ENCODE measurements at regions not wholly inside any gene's neighbourhood (a gene's known extent, or its start where the extent isn't known, plus 50 kb on each side); places are given as distances from the start of the nearest gene placed in this dataset.

- Histone ChIP-seq H3K27me3 (ENCODE audit: low read length) (no peaks in the 10 kb centered on the region), H3K79me2 (ENCODE audit: insufficient read depth, low read length) (no peaks in the 10 kb centered on the region), H3K36me3 (ENCODE audit: low read length) (no peaks in the 10 kb centered on the region), H4K20me1 (ENCODE audit: low read depth, low read length) (no peaks in the 10 kb centered on the region), H3K9me2 (replicated peaks; ENCODE audit: insufficient read depth, low read length) (no peaks in the 10 kb centered on the region), H3K9me3 (ENCODE audit: insufficient read depth, low read length) (no peaks in the 10 kb centered on the region), H3K27ac (ENCODE audit: low read depth, low read length) (no peak overlapping the region), H2AFZ (ENCODE audit: low read depth, low read length, severe bottlenecking) (no peak overlapping the region), H3K4me2 (ENCODE audit: low read depth, low read length, poor library complexity, severe bottlenecking) (no peak overlapping the region), H3F3A (ENCODE audit: insufficient read depth) (no peaks in the 10 kb centered on the region), H3K4me3 (ENCODE audit: insufficient read depth, low read length, poor library complexity, severe bottlenecking) (no peak overlapping the region), H3K9ac (ENCODE audit: low read length) (no peak overlapping the region)
- TF ChIP-seq, protein P1, sequence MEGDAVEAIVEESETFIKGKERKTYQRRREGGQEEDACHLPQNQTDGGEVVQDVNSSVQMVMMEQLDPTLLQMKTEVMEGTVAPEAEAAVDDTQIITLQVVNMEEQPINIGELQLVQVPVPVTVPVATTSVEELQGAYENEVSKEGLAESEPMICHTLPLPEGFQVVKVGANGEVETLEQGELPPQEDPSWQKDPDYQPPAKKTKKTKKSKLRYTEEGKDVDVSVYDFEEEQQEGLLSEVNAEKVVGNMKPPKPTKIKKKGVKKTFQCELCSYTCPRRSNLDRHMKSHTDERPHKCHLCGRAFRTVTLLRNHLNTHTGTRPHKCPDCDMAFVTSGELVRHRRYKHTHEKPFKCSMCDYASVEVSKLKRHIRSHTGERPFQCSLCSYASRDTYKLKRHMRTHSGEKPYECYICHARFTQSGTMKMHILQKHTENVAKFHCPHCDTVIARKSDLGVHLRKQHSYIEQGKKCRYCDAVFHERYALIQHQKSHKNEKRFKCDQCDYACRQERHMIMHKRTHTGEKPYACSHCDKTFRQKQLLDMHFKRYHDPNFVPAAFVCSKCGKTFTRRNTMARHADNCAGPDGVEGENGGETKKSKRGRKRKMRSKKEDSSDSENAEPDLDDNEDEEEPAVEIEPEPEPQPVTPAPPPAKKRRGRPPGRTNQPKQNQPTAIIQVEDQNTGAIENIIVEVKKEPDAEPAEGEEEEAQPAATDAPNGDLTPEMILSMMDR (IDR thresholded peaks at IDR 0.05; ENCODE audit: insufficient read depth, low read length, poor library complexity, severe bottlenecking): no peak
- no peak for TF ChIP-seq EZH2phosphoT487 (conservative IDR thresholded peaks at IDR 0.05; ENCODE audit: low read length)
Measured at GRCh38 chr15:98231696-98232440, 271.4 kb downstream of the ARRDC4 start.

DNA sequence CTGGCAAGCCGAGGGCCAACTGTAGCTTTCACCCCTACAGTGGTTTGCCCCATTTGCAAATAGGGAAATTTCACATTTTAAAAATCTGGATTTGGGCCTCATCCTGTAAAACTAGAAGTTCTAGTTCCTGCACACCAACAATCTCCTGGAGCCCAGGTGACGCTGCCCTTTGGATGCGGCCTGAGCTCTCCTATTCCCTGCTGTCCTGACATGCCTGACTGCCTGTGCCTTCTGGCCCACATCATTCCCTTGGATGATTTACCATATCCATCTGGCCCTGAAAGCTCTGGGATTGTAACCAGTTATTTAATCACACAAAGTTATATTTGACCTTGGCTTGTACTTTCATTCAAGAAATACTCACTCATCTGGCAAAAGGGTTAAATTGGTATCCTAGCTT is 272.3 kb downstream of the ARRDC4 start:
- Histone ChIP-seq H3K4me2 (ENCODE audit: low read depth, low read length, poor library complexity, severe bottlenecking) (no peak overlapping the region), H3K27me3 (ENCODE audit: low read length) (no peaks in the 10 kb centered on the region), H3K9me2 (replicated peaks; ENCODE audit: insufficient read depth, low read length) (no peaks in the 10 kb centered on the region), H3K27ac (ENCODE audit: low read depth, low read length) (no peak overlapping the region), H3K36me3 (ENCODE audit: low read length) (no peaks in the 10 kb centered on the region), H3F3A (ENCODE audit: insufficient read depth) (no peaks in the 10 kb centered on the region), H2AFZ (ENCODE audit: low read depth, low read length, severe bottlenecking) (no peak overlapping the region), H3K4me3 (ENCODE audit: insufficient read depth, low read length, poor library complexity, severe bottlenecking) (no peak overlapping the region), H4K20me1 (ENCODE audit: low read depth, low read length) (no peaks in the 10 kb centered on the region), H3K9me3 (ENCODE audit: insufficient read depth, low read length) (no peaks in the 10 kb centered on the region), H3K79me2 (ENCODE audit: insufficient read depth, low read length) (no peaks in the 10 kb centered on the region), H3K9ac (ENCODE audit: low read length) (no peak overlapping the region)
- no peak for TF ChIP-seq EZH2phosphoT487 (conservative IDR thresholded peaks at IDR 0.05; ENCODE audit: low read length)
- TF ChIP-seq, protein P1 (IDR thresholded peaks at IDR 0.05; ENCODE audit: insufficient read depth, low read length, poor library complexity, severe bottlenecking): no peak

GRCh38 chr15:98233873-98234272 is 273.4 kb downstream of the ARRDC4 start:
- H3K79me2 ChIP-seq (ENCODE audit: insufficient read depth, low read length): no peaks in the 10 kb centered on the region
- H3K4me2 ChIP-seq (ENCODE audit: low read depth, low read length, poor library complexity, severe bottlenecking): no peak overlapping the region
- no peaks in the 10 kb centered on the region for H3F3A ChIP-seq (ENCODE audit: insufficient read depth)
- no peaks in the 10 kb centered on the region for H3K36me3 ChIP-seq (ENCODE audit: low read length)
- H3K9me2 ChIP-seq (replicated peaks; ENCODE audit: insufficient read depth, low read length): no peaks in the 10 kb centered on the region
- no peak overlapping the region for H3K9ac ChIP-seq (ENCODE audit: low read length)
- H3K4me3 ChIP-seq (ENCODE audit: insufficient read depth, low read length, poor library complexity, severe bottlenecking): no peak overlapping the region
- no peak for TF ChIP-seq EZH2phosphoT487 (conservative IDR thresholded peaks at IDR 0.05; ENCODE audit: low read length)
- TF ChIP-seq, protein P1 (IDR thresholded peaks at IDR 0.05; ENCODE audit: insufficient read depth, low read length, poor library complexity, severe bottlenecking): no peak
- no peaks in the 10 kb centered on the region for H4K20me1 ChIP-seq (ENCODE audit: low read depth, low read length)
- H3K27me3 ChIP-seq (ENCODE audit: low read length): no peaks in the 10 kb centered on the region
- H3K27ac ChIP-seq (ENCODE audit: low read depth, low read length): no peak overlapping the region
- no peak overlapping the region for H2AFZ ChIP-seq (ENCODE audit: low read depth, low read length, severe bottlenecking)
- no peaks in the 10 kb centered on the region for H3K9me3 ChIP-seq (ENCODE audit: insufficient read depth, low read length)
